OCI-LY7 (cell line): ENCODE measurements at regions not wholly inside any gene's neighbourhood (a gene's known extent, or its start where the extent isn't known, plus 50 kb on each side); places are given as distances from the start of the nearest gene placed in this dataset.

Experiments
- BruUV-seq: library from RNA; stranded (reverse); fragments of 400-500 nt; replicated peaks from 2 replicates; lab custom pipeline; 2021; lab: Mats Ljungman, UMichigan
- CTCF ChIA-PET: fragments of 300-600 bp; sonication (Branson Sonifier 250); formaldehyde crosslinking; loops from one replicate; lab custom pipeline; 2022; ENCODE audit warnings: antibody characterized with exemption; ENCODE audit not compliant: unreplicated experiment; lab: Charles Lee
- POLR2A ChIA-PET: fragments of 300-600 bp; sonication (Branson Sonifier 250); formaldehyde crosslinking; loops from one replicate; lab custom pipeline; 2022; ENCODE audit warnings: antibody characterized with exemption; lab: Charles Lee
- DNase-seq: peaks from one replicate; pipeline ENCODE4 v3.0.0-alpha.2; 2015; ENCODE audit warnings: low spot score
- H2AFZ ChIP-seq: fragments of 200-600 bp; sonication (generic), shearing (Covaris generic); 2 replicates; pipeline ENCODE4 v1.6.1; 2014; ENCODE audit warnings: mild to moderate bottlenecking, antibody characterized with exemption, low read length, moderate library complexity
- H3K27ac ChIP-seq: fragments of 200-600 bp; sonication (generic); 2 replicates; pipeline ENCODE4 v1.5.1; 2014; ENCODE audit warnings: mixed run types, low read depth, mild to moderate bottlenecking, moderate library complexity, low read length, inconsistent platforms; ENCODE audit not compliant: poor library complexity, severe bottlenecking
- H3K36me3 ChIP-seq: fragments of 200-600 bp; sonication (generic); 2 replicates; pipeline ENCODE4 v1.6.1; 2014; ENCODE audit warnings: mild to moderate bottlenecking, antibody characterized with exemption, low read length, moderate library complexity, mixed read lengths; ENCODE audit not compliant: insufficient read depth
- H3K4me1 ChIP-seq: fragments of 200-600 bp; sonication (generic); 2 replicates; pipeline ENCODE4 v1.5.1; 2014; ENCODE audit warnings: mild to moderate bottlenecking, low read length; ENCODE audit not compliant: insufficient read depth, poor library complexity, severe bottlenecking
- H3K4me2 ChIP-seq: fragments of 200-600 bp; sonication (generic); 2 replicates; pipeline ENCODE4 v1.6.1; 2014; ENCODE audit warnings: mild to moderate bottlenecking, low read length
- H3K4me3 ChIP-seq: fragments of 200-600 bp; sonication (generic); 2 replicates; pipeline ENCODE4 v1.5.1; 2014; ENCODE audit warnings: mild to moderate bottlenecking, low read depth, low read length; ENCODE audit not compliant: poor library complexity, severe bottlenecking
- H3K79me2 ChIP-seq: fragments of 200-600 bp; sonication (generic); 2 replicates; pipeline ENCODE4 v1.6.1; 2016; ENCODE audit warnings: low read depth, mild to moderate bottlenecking, low read length, moderate library complexity, mixed read lengths; ENCODE audit not compliant: insufficient read depth
- H3K9me2 ChIP-seq: fragments of 200-600 bp; sonication (generic); 2 replicates; pipeline ENCODE4 v1.6.1; 2016; ENCODE audit warnings: mild to moderate bottlenecking, low read length, mixed read lengths; ENCODE audit not compliant: insufficient read depth
- H3K9me3 ChIP-seq: fragments of 200-600 bp; sonication (generic); 2 replicates; pipeline ENCODE4 v1.6.1; 2014; ENCODE audit warnings: mild to moderate bottlenecking, mixed run types, low read length, mixed read lengths
- H4K20me1 ChIP-seq: fragments of 200-600 bp; sonication (generic); 2 replicates; pipeline ENCODE4 v1.6.1; 2014; ENCODE audit warnings: mild to moderate bottlenecking, antibody characterized with exemption, low read length, moderate library complexity, mixed read lengths; ENCODE audit not compliant: insufficient read depth
- EZH2phosphoT487 ChIP-seq: fragments of 200-600 bp; sonication (generic); IDR thresholded peaks from 2 replicates; pipeline ENCODE4 v1.6.1; 2018; ENCODE audit warnings: low read depth, borderline replicate concordance, mild to moderate bottlenecking, mixed run types, antibody characterized with exemption, low read length, moderate library complexity, mixed read lengths
- intact Hi-C: fragments of 100-400 bp; cut with micrococcal nuclease; formaldehyde crosslinking; loops from one replicate; pipeline ENCODE4 v1.10.0; 2022; ENCODE audit not compliant: unreplicated experiment
- TF ChIP-seq, protein P1 (sequence below): fragments of 200-600 bp; sonication (generic); conservative IDR thresholded peaks from 2 replicates; pipeline ENCODE4 v1.5.1; 2014; ENCODE audit warnings: mild to moderate bottlenecking, antibody characterized with exemption, low read length, moderate library complexity, mixed read lengths

DNA sequence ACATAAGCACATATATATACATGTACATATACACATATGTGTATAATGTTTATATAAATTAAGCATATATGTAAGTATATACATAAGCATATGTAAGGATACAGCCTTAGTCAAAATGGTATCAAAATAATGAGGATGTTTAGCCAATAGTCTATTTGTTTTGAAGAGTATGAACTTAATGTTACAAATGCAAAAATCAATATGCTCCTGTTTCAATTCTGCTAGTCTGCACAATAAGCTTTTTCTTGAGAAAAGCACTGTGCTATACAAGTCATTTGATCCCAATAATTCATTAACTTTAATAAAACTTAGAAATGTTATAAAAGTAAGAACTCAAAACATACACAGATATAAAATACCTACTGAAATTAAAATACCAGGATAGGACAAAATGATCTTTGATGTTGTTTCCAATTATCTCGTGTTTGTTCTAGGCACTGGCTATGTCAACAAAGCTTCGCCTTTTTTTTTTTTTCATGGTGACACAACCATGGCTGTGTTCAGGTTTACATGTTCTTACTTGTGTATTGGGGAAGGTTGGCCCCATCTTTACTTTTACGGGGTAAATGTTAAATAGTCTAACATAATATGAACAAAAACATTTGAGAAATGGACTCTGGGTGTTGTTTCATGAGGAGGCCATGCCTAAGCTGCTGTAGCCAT is 271.1 kb upstream of the CDH19 start:
- TF ChIP-seq, protein P1, sequence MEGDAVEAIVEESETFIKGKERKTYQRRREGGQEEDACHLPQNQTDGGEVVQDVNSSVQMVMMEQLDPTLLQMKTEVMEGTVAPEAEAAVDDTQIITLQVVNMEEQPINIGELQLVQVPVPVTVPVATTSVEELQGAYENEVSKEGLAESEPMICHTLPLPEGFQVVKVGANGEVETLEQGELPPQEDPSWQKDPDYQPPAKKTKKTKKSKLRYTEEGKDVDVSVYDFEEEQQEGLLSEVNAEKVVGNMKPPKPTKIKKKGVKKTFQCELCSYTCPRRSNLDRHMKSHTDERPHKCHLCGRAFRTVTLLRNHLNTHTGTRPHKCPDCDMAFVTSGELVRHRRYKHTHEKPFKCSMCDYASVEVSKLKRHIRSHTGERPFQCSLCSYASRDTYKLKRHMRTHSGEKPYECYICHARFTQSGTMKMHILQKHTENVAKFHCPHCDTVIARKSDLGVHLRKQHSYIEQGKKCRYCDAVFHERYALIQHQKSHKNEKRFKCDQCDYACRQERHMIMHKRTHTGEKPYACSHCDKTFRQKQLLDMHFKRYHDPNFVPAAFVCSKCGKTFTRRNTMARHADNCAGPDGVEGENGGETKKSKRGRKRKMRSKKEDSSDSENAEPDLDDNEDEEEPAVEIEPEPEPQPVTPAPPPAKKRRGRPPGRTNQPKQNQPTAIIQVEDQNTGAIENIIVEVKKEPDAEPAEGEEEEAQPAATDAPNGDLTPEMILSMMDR, result no peak
- no peak for TF ChIP-seq EZH2phosphoT487
- Histone ChIP-seq H3K27ac (no peak overlapping the region), H3K4me2 (no peak overlapping the region), H2AFZ (no peak overlapping the region), H3K9me3 (no peaks in the 10 kb centered on the region), H3K4me1 (no peaks in the 10 kb centered on the region), H3K4me3 (no peak overlapping the region), H3K79me2 (no peaks in the 10 kb centered on the region), H3K9me2 (no peaks in the 10 kb centered on the region), H4K20me1 (no peaks in the 10 kb centered on the region), H3K36me3 (no peaks in the 10 kb centered on the region)
- BruUV-seq, result no TSS peak
- CTCF ChIA-PET, result no interaction called here
- intact Hi-C loops, result no loop called here
- DNase-seq, result no peak
- POLR2A ChIA-PET, result interaction anchor here (0.5 kb wide), 1 partner anchor 35 kb away, joined by 4 read pairs; no protein-coding TSS in a partner anchor

DNA sequence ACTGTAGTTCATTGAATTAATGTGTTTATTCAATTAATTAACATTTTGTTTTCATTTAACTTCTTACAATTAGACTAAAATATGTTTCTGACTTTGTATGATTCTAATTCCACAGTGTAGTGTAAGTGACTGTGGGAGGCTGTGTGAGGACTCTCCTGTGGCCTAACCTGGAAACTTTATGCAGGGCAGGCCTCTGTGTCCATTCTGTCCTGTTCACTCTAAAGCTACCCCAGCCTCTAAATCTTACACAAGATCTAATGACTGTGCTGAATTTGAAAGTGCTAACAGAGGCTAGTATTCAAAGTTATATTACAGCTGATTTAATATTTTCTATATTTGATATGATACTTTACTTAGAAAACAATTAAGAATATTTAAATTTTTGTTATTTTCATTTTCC is 270.5 kb upstream of the CDH19 start:
- no peak for DNase-seq
- Histone ChIP-seq H3K9me2 (no peaks in the 10 kb centered on the region), H3K79me2 (no peaks in the 10 kb centered on the region), H4K20me1 (no peaks in the 10 kb centered on the region), H3K36me3 (no peaks in the 10 kb centered on the region), H3K4me2 (no peak overlapping the region), H2AFZ (no peak overlapping the region), H3K4me1 (no peaks in the 10 kb centered on the region), H3K9me3 (no peaks in the 10 kb centered on the region), H3K27ac (no peak overlapping the region), H3K4me3 (no peak overlapping the region)
- intact Hi-C loops, result no loop called here
- ChIA-PET CTCF (no interaction called here), POLR2A (interaction anchor here (0.5 kb wide), 1 partner anchor 35 kb away, joined by 4 read pairs; no protein-coding TSS in a partner anchor)
- TF ChIP-seq EZH2phosphoT487, result no peak
- TF ChIP-seq, protein P1, result no peak
- no TSS peak for BruUV-seq

DNA sequence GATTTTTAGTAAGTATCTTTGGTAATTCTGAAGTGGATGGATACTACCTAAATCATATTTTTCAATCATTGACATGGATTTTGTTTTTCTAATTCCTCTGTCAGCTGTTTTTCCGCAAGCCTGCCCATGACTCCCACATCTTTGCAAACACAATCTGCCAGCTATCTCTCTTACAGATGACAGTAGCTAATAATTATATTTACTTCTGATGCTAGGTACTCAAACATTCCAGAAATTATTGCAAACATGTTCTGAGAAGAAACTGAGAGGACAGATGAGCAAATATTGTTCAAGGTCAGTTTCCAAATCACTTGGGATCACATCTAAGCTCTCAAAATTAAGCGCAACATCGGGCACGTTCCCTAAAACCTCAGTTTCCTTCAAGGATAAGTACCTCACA is 270.0 kb upstream of the CDH19 start:
- CTCF ChIA-PET, result no interaction called here

More for the DNA sequence above, 270.0 kb upstream of the CDH19 start:
- H3K4me3 ChIP-seq, result no peak overlapping the region
- DNase-seq, result no peak
- H3K4me2 ChIP-seq, result no peak overlapping the region
- H3K79me2 ChIP-seq, result no peaks in the 10 kb centered on the region
- intact Hi-C loops, result no loop called here
- no TSS peak for BruUV-seq
- TF ChIP-seq EZH2phosphoT487, result no peak
- TF ChIP-seq, protein P1, result no peak
- no peaks in the 10 kb centered on the region for H4K20me1 ChIP-seq
- no peaks in the 10 kb centered on the region for H3K4me1 ChIP-seq
- no peak overlapping the region for H3K27ac ChIP-seq
- POLR2A ChIA-PET, result interaction anchor here (0.7 kb wide), 1 partner anchor 31 kb away, joined by 3 read pairs; no protein-coding TSS in a partner anchor
- H3K36me3 ChIP-seq, result no peaks in the 10 kb centered on the region
- no peaks in the 10 kb centered on the region for H3K9me2 ChIP-seq
- no peak overlapping the region for H2AFZ ChIP-seq
- no peaks in the 10 kb centered on the region for H3K9me3 ChIP-seq
